ENCODE measurements at regions not wholly inside any gene's neighbourhood (a gene's known extent, or its start where the extent isn't known, plus 50 kb on each side); places are given as distances from the start of the nearest gene placed in this dataset.

DNA sequence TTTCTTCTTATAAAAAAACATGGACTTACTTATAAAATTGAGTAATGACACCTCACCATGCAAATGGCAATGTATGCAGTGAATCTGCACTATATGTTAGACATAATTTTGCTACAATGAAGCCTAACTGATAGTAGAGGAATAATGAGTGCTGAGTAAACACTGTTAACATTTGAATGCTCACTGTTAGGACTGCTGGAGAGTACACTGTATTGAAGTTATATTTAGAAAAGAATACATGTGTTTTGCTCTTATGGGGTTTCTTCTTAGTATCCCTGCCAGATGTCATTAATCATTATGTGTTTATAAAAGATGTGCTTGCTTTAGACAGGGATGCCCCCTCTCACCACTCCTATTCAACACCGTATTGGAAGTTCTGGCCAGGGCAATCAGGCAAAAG is 111.1 kb upstream of the ZP4 start:
- TF ChIP-seq CTCF (IDR thresholded peaks at IDR 0.05; ENCODE audit: insufficient read depth, low read depth, low read length), result no peak
- no peak for DNase-seq (ENCODE audit: low read depth)
- ChIA-PET CTCF (no interaction called here), POLR2A (no interaction called here)
- H3K27me3 ChIP-seq (ENCODE audit: control insufficient read depth, insufficient read depth, low read length), result no peaks in the 10 kb centered on the region
- no peak overlapping the region for H3K4me3 ChIP-seq (ENCODE audit: low read depth, low read length)
- no peaks in the 10 kb centered on the region for H3K36me3 ChIP-seq (ENCODE audit: control insufficient read depth, insufficient read depth, low read length)

DNA sequence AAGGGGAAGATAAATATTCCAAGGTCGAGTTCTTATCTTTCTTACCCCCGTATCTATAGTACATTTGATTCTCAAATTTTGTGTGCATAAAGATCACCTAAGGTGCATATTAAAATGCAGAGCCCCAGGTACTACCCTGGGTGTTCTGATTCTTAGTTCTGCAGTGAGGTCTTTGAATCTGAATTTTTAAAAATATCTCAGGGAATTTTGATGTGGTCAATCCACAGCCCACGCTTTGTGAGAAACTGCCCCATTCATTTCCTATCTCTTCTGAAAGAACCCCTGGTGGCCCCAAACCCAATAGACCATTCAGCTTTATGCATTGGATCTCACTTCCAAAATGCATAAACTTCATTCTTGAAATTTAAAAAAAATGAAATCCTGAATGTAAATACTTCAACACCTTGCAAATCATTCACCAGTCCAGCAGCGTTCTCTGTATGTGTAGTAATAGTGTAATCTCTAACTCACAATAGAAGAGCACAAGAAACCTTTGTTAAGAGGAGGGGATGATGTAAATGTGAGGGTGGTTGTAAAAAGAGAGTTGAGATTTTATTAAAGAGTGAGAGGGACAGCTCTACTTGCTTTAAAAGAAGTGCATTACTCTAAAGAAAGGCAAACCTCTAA is 108.8 kb upstream of the ZP4 start:
- no peak for TF ChIP-seq CTCF (IDR thresholded peaks at IDR 0.05; ENCODE audit: insufficient read depth, low read depth, low read length)
- ChIA-PET CTCF (no interaction called here), POLR2A (no interaction called here)

DNA sequence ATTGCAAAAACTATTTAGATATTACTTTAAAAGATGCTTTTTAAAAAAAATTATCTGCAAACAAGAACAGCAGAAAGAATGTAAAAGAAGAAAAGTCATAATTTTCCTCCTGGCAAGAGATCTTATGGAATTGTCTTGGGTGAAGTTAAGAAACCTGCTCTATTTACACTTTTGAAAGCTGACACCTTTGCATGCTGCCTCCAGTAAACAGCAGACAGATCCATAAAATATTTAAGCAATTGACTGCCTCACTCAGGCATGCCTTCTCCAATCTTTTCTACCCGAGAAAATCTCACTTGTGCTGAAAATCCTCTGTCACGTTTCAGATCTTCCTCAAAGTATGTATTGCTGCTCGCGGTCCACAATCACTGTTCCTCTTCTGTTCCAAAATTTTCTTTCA is 107.9 kb upstream of the ZP4 start:
- Histone ChIP-seq H3K4me3 (ENCODE audit: low read depth, low read length) (no peak overlapping the region), H3K27me3 (ENCODE audit: control insufficient read depth, insufficient read depth, low read length) (no peaks in the 10 kb centered on the region), H3K36me3 (ENCODE audit: control insufficient read depth, insufficient read depth, low read length) (no peaks in the 10 kb centered on the region)
- ChIA-PET POLR2A (no interaction called here), CTCF (no interaction called here)
- no peak for DNase-seq (ENCODE audit: low read depth)
- no peak for TF ChIP-seq CTCF (IDR thresholded peaks at IDR 0.05; ENCODE audit: insufficient read depth, low read depth, low read length)

More for the DNA sequence above, 108.8 kb upstream of the ZP4 start:
- Histone ChIP-seq H3K4me3 (ENCODE audit: low read depth, low read length) (no peak overlapping the region), H3K36me3 (ENCODE audit: control insufficient read depth, insufficient read depth, low read length) (no peaks in the 10 kb centered on the region), H3K27me3 (ENCODE audit: control insufficient read depth, insufficient read depth, low read length) (no peaks in the 10 kb centered on the region)
- DNase-seq (ENCODE audit: low read depth), result no peak

- CTCF ChIA-PET, result no interaction called here
- Histone ChIP-seq H3K27me3 (ENCODE audit: control insufficient read depth, insufficient read depth, low read length) (no peaks in the 10 kb centered on the region), H3K36me3 (ENCODE audit: control insufficient read depth, insufficient read depth, low read length) (no peaks in the 10 kb centered on the region), H3K4me3 (ENCODE audit: low read depth, low read length) (no peak overlapping the region)
- no peak for DNase-seq (ENCODE audit: low read depth)
- TF ChIP-seq CTCF (IDR thresholded peaks at IDR 0.05; ENCODE audit: insufficient read depth, low read depth, low read length), result no peak
- POLR2A ChIA-PET, result no interaction called here
These were observed 92.8 kb upstream of the ZP4 start for GRCh38 chr1:237983496-237983895.

- CTCF ChIA-PET, result no interaction called here
- no peak for TF ChIP-seq CTCF (IDR thresholded peaks at IDR 0.05; ENCODE audit: insufficient read depth, low read depth, low read length)
- no peak overlapping the region for H3K4me3 ChIP-seq (ENCODE audit: low read depth, low read length)
- POLR2A ChIA-PET, result no interaction called here
- no peaks in the 10 kb centered on the region for H3K36me3 ChIP-seq (ENCODE audit: control insufficient read depth, insufficient read depth, low read length)
- DNase-seq (ENCODE audit: low read depth), result no peak
- H3K27me3 ChIP-seq (ENCODE audit: control insufficient read depth, insufficient read depth, low read length), result no peaks in the 10 kb centered on the region
These were observed 90.5 kb upstream of the ZP4 start for GRCh38 chr1:237981223-237981622.

All from BJ (cell line).